IPS-18c (cell line): ENCODE measurements at regions not wholly inside any gene's neighbourhood (a gene's known extent, or its start where the extent isn't known, plus 50 kb on each side); places are given as distances from the start of the nearest gene placed in this dataset.
"Not testable (repeated sequence)": the region's sequence is repeated elsewhere in the genome, so short reads cannot be mapped to it uniquely, and the experiment has no call there.

Experiments used
- H3K4me3 ChIP-seq: 2 replicates; pipeline ENCODE4 v1.7.0; 2013; ENCODE audit warnings: low read depth, mild to moderate bottlenecking, low read length, moderate library complexity; ENCODE audit not compliant: insufficient read depth
- H3K9me3 ChIP-seq: one replicate; pipeline ENCODE4 v1.6.1; 2013; ENCODE audit warnings: mild to moderate bottlenecking, low read length, moderate library complexity; ENCODE audit not compliant: control insufficient read depth, insufficient read depth

- Histone ChIP-seq H3K9me3 (no peaks in the 10 kb centered on the region), H3K4me3 (no peak overlapping the region)
Measured at GRCh38 chr6:105545947-105546731, 143.3 kb upstream of the PREP start.

GRCh38 chr6:105545228-105545920 lies 142.5 kb upstream of the PREP start:
- Histone ChIP-seq H3K4me3 (no peak overlapping the region), H3K9me3 (no peaks in the 10 kb centered on the region)

- no peaks in the 10 kb centered on the region for H3K9me3 ChIP-seq
- no peak overlapping the region for H3K4me3 ChIP-seq
Measured at GRCh38 chr6:105539911-105540310, 137.0 kb upstream of the PREP start.

- no peak overlapping the region for H3K4me3 ChIP-seq
- no peaks in the 10 kb centered on the region for H3K9me3 ChIP-seq
Measured at GRCh38 chr6:105537981-105538578, 135.2 kb upstream of the PREP start.

GRCh38 chr6:105536961-105537360 lies 134.1 kb upstream of the PREP start:
- no peak overlapping the region for H3K4me3 ChIP-seq

GRCh38 chr6:105533301-105533700 lies 130.4 kb upstream of the PREP start:
- Histone ChIP-seq H3K9me3 (no peaks in the 10 kb centered on the region), H3K4me3 (no peak overlapping the region)

More at GRCh38 chr6:105536961-105537360, 134.1 kb upstream of the PREP start:
- no peaks in the 10 kb centered on the region for H3K9me3 ChIP-seq

- no peaks in the 10 kb centered on the region for H3K9me3 ChIP-seq
- H3K4me3 ChIP-seq = no peak overlapping the region
Measured at GRCh38 chr6:105526225-105526872, 123.5 kb upstream of the PREP start.

GRCh38 chr6:105522626-105523322 lies 119.9 kb upstream of the PREP start:
- Histone ChIP-seq H3K9me3 (no peaks in the 10 kb centered on the region), H3K4me3 (no peak overlapping the region)

- Histone ChIP-seq H3K4me3 (no peak overlapping the region), H3K9me3 (no peaks in the 10 kb centered on the region)
Measured at GRCh38 chr6:105519954-105520353, 117.1 kb upstream of the PREP start.

- H3K9me3 ChIP-seq, H3K4me3 ChIP-seq: not testable (repeated sequence)
Measured at GRCh38 chr6:105518993-105519392, 116.1 kb upstream of the PREP start.

GRCh38 chr6:105515054-105515453 lies 112.2 kb upstream of the PREP start:
- H3K9me3 ChIP-seq = no peaks in the 10 kb centered on the region

GRCh38 chr6:105514306-105514705 lies 111.4 kb upstream of the PREP start:
- no peak overlapping the region for H3K4me3 ChIP-seq

More at GRCh38 chr6:105515054-105515453, 112.2 kb upstream of the PREP start:
- no peak overlapping the region for H3K4me3 ChIP-seq

GRCh38 chr6:105511639-105512038 lies 108.8 kb upstream of the PREP start:
- Histone ChIP-seq H3K4me3 (no peak overlapping the region), H3K9me3 (no peaks in the 10 kb centered on the region)

More at GRCh38 chr6:105514306-105514705, 111.4 kb upstream of the PREP start:
- H3K9me3 ChIP-seq = no peaks in the 10 kb centered on the region

GRCh38 chr6:105510746-105511145 lies 107.9 kb upstream of the PREP start:
- H3K9me3 ChIP-seq = no peaks in the 10 kb centered on the region
- no peak overlapping the region for H3K4me3 ChIP-seq

GRCh38 chr6:105509506-105510331 lies 106.8 kb upstream of the PREP start:
- no peaks in the 10 kb centered on the region for H3K9me3 ChIP-seq
- H3K4me3 ChIP-seq = no peak overlapping the region

GRCh38 chr6:105507811-105508210 lies 104.9 kb upstream of the PREP start:
- Histone ChIP-seq H3K9me3 (no peaks in the 10 kb centered on the region), H3K4me3 (no peak overlapping the region)
